Astrocyte of the hippocampus (primary cell): ENCODE measurements at regions not wholly inside any gene's neighbourhood (a gene's known extent, or its start where the extent isn't known, plus 50 kb on each side); places are given as distances from the start of the nearest gene placed in this dataset.

Experiments used
- DNase-seq: peaks from one replicate; pipeline ENCODE4 v3.0.0; 2011; ENCODE audit warnings: low read depth, low spot score

GRCh38 chr13:88074794-88075510, 403.8 kb downstream of the SLITRK5 start:
- DNase-seq, result no peak

GRCh38 chr13:88085036-88085435, 413.9 kb downstream of the SLITRK5 start:
- DNase-seq, result no peak

GRCh38 chr13:88086577-88086976, 415.4 kb downstream of the SLITRK5 start:
- peak; percentile 5 for DNase-seq

GRCh38 chr13:88097541-88097940, 426.4 kb downstream of the SLITRK5 start:
- DNase-seq, result no peak

GRCh38 chr13:88103824-88104223, 432.7 kb downstream of the SLITRK5 start:
- no peak for DNase-seq

GRCh38 chr13:88104576-88104975, 433.4 kb downstream of the SLITRK5 start:
- no peak for DNase-seq

GRCh38 chr13:88107570-88107969, 436.4 kb downstream of the SLITRK5 start:
- DNase-seq, result no peak

- no peak for DNase-seq
Observed at GRCh38 chr13:88112526-88112925, 441.4 kb downstream of the SLITRK5 start.

GRCh38 chr13:88115976-88116375, 444.8 kb downstream of the SLITRK5 start:
- no peak for DNase-seq

GRCh38 chr13:88118952-88119351, 447.8 kb downstream of the SLITRK5 start:
- no peak for DNase-seq

GRCh38 chr13:88124142-88124541, 453.0 kb downstream of the SLITRK5 start:
- DNase-seq, result no peak

GRCh38 chr13:88125055-88125454, 453.9 kb downstream of the SLITRK5 start:
- DNase-seq, result no peak

- DNase-seq, result no peak
Observed at GRCh38 chr13:88136098-88136790, 465.1 kb downstream of the SLITRK5 start.

- DNase-seq, result no peak
Observed at GRCh38 chr13:88142653-88143052, 471.5 kb downstream of the SLITRK5 start.

- no peak for DNase-seq
Observed at GRCh38 chr13:88144580-88144979, 473.4 kb downstream of the SLITRK5 start.

GRCh38 chr13:88153353-88153752, 482.2 kb downstream of the SLITRK5 start:
- no peak for DNase-seq

- DNase-seq, result no peak
Observed at GRCh38 chr13:88154001-88154400, 482.8 kb downstream of the SLITRK5 start.

- no peak for DNase-seq
Observed at GRCh38 chr13:88162076-88162702, 491.0 kb downstream of the SLITRK5 start.

- DNase-seq, result no peak
Observed at GRCh38 chr13:88176231-88176630, 505.1 kb downstream of the SLITRK5 start.

GRCh38 chr13:88183440-88183839, 512.3 kb downstream of the SLITRK5 start:
- DNase-seq, result no peak

- DNase-seq, result no peak
Observed at GRCh38 chr13:88188986-88189385, 517.8 kb downstream of the SLITRK5 start.

GRCh38 chr13:88189728-88190127, 518.6 kb downstream of the SLITRK5 start:
- DNase-seq, result no peak

GRCh38 chr13:88196106-88196505, 524.9 kb downstream of the SLITRK5 start:
- no peak for DNase-seq
